B cell (primary cell): ENCODE measurements at regions not wholly inside any gene's neighbourhood (a gene's known extent, or its start where the extent isn't known, plus 50 kb on each side); places are given as distances from the start of the nearest gene placed in this dataset.

Source experiments
- ATAC-seq: fragments of 200-7000 bp; cut with Tn5 transposase; one replicate; pipeline ENCODE4 v1.10.0; 2021; ENCODE audit warnings: low read depth, mild to moderate bottlenecking, moderate number of reproducible peaks, moderate library complexity
- CTCF ChIA-PET: fragments of 350-600 bp; sonication (Branson Sonifier 250); formaldehyde crosslinking; loops from one replicate; lab custom pipeline; 2021; ENCODE audit warnings: antibody characterized with exemption, inconsistent platforms; lab: Charles Lee
- POLR2A ChIA-PET: fragments of 350-600 bp; sonication (Branson Sonifier 250); formaldehyde crosslinking; loops from one replicate; lab custom pipeline; 2021; ENCODE audit warnings: antibody characterized with exemption; lab: Charles Lee
- DNase-seq: peaks from one replicate; pipeline ENCODE4 v3.0.0; 2013
- H2AFZ ChIP-seq: 2 replicates; pipeline ENCODE4 v1.6.1; 2012; ENCODE audit warnings: mild to moderate bottlenecking, low read depth, low read length; ENCODE audit not compliant: insufficient read depth, poor library complexity, severe bottlenecking
- H3K27ac ChIP-seq, 2 donors: 1 replicate in 1 of 2; 2 replicates in 1 of 2; pipeline ENCODE4 v1.5.1; 2012 to 2013; ENCODE audit warnings: low read length in 2 of 2, mild to moderate bottlenecking in 2 of 2, moderate library complexity in 1 of 2
- H3K27me3 ChIP-seq, 4 experiments: fragments of 200-600 bp in 1 of 4; sonication (generic) in 1 of 4; replicated peaks in 1 of 4; 1 replicate in 2 of 4; 2 replicates in 2 of 4; pipeline versions ENCODE4 v1.6.1 to v1.7.0; 2013 to 2016; ENCODE audit warnings: low read length in 3 of 4, mild to moderate bottlenecking in 2 of 4, mixed read lengths in 1 of 4, moderate library complexity in 1 of 4; ENCODE audit not compliant: insufficient read depth in 4 of 4, control insufficient read depth in 3 of 4; ENCODE audit errors: control extremely low read depth in 1 of 4
- H3K36me3 ChIP-seq, 2 experiments: replicated peaks in 1 of 2; 1 replicate in 1 of 2; 2 replicates in 1 of 2; pipeline versions ENCODE4 v1.6.1 to v1.7.1; 2013; ENCODE audit warnings: low read length in 1 of 2; ENCODE audit not compliant: insufficient read depth in 2 of 2, control insufficient read depth in 1 of 2; ENCODE audit errors: control extremely low read depth in 1 of 2, extremely low read depth in 1 of 2
- H3K4me1 ChIP-seq, 2 donors: fragments of 200-600 bp in 1 of 2; sonication (generic) in 1 of 2; 1 replicate in 1 of 2; 2 replicates in 1 of 2; pipeline versions ENCODE4 v1.5.1 to v1.6.1; 2013 to 2017; ENCODE audit warnings: low read length in 2 of 2; ENCODE audit not compliant: control insufficient read depth in 2 of 2, insufficient read depth in 2 of 2
- H3K4me2 ChIP-seq: replicated peaks from 2 replicates; pipeline ENCODE3; 2012; ENCODE audit warnings: mild to moderate bottlenecking, low read depth, low read length; ENCODE audit not compliant: poor library complexity, severe bottlenecking
- H3K4me3 ChIP-seq, 5 experiments: fragments of 200-600 bp in 1 of 5; sonication (generic) in 1 of 5; 1 replicate in 3 of 5; 2 replicates in 2 of 5; pipeline versions ENCODE4 v1.5.1 to v1.7.0; 2011 to 2016; ENCODE audit warnings: low read length in 4 of 5, mild to moderate bottlenecking in 4 of 5, low read depth in 2 of 5, control low read depth in 1 of 5, moderate library complexity in 1 of 5; ENCODE audit not compliant: insufficient read depth in 1 of 5; ENCODE audit errors: control extremely low read depth in 1 of 5, extremely low read depth in 1 of 5
- H3K79me2 ChIP-seq: fragments of 200-600 bp; sonication (generic); one replicate; pipeline ENCODE4 v1.6.0; 2016; ENCODE audit warnings: low read length; ENCODE audit not compliant: control insufficient read depth, insufficient read depth
- H3K9ac ChIP-seq: fragments of 200-600 bp; sonication (generic); 2 replicates; pipeline ENCODE4 v1.6.1; 2017; ENCODE audit warnings: mild to moderate bottlenecking, low read length, moderate library complexity
- H3K9me3 ChIP-seq, 3 donors: one replicate each; pipeline versions ENCODE4 v1.6.1 to v1.7.1; 2013; ENCODE audit warnings: low read length in 2 of 3; ENCODE audit not compliant: control insufficient read depth in 2 of 3, insufficient read depth in 1 of 3; ENCODE audit errors: control extremely low read depth in 1 of 3
- H4K20me1 ChIP-seq: 2 replicates; pipeline ENCODE4 v1.6.0; 2012; ENCODE audit warnings: mild to moderate bottlenecking, low read length; ENCODE audit not compliant: insufficient read depth, control insufficient read depth, poor library complexity, severe bottlenecking
- H3K27ac Mint-ChIP-seq: one replicate; pipeline ENCODE4 v1.8.0; 2021; ENCODE audit warnings: mixed read lengths
- H3K27me3 Mint-ChIP-seq: one replicate; pipeline ENCODE4 v1.8.0; 2021; ENCODE audit warnings: mixed read lengths
- H3K4me1 Mint-ChIP-seq: one replicate; pipeline ENCODE4 v1.8.0; 2021; ENCODE audit warnings: mixed read lengths
- H3K4me3 Mint-ChIP-seq: one replicate; pipeline ENCODE4 v1.8.0; 2021; ENCODE audit warnings: mixed read lengths
- H3K9me3 Mint-ChIP-seq: one replicate; pipeline ENCODE4 v1.8.0; 2022; ENCODE audit warnings: mixed read lengths; ENCODE audit not compliant: insufficient read depth
- EZH2 ChIP-seq: IDR thresholded peaks from 2 replicates; pipeline ENCODE4 v1.6.1; 2012; ENCODE audit warnings: borderline replicate concordance, low read depth, mild to moderate bottlenecking, moderate library complexity, low read length; ENCODE audit not compliant: insufficient read depth, poor library complexity, severe bottlenecking
- WGBS: methylation state at CpG from one replicate; pipeline ENCODE4 v1.1.5; 2013; ENCODE audit warnings: missing lambda C conversion rate; ENCODE audit not compliant: insufficient coverage; 5-methylcytosine and 5-hydroxymethylcytosine counted together
- intact Hi-C: fragments of 100-400 bp; cut with micrococcal nuclease; formaldehyde crosslinking; loops from one replicate; pipeline ENCODE4 v1.10.0; 2022
- TF ChIP-seq, protein P1 (sequence below): fragments of 200-600 bp; IDR thresholded peaks from one replicate; pipeline ENCODE4 v1.8.0; 2022; ENCODE audit warnings: antibody characterized with exemption, mild to moderate bottlenecking

DNA sequence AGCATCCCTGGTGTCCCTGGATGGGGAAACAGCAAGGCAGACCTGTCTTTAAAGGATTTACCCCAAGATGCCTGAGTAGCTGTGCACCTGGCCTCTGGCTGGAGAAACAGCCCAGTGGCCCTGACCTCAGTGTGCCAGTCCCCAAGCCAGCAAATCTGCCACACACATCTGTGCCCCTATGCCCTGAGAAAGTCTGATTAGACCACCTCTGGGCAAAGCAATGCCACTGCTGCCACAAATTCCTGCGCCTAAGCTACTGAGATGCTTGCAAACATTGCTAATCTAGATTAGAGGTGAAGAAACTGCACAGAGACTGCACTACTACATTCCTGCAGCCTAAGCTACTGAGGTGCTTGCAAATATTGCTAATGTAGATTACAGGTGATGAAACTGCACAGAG, 269.6 kb downstream of the CEMIP2 start:
- H3K4me1 Mint-ChIP-seq, result no peaks in the 10 kb centered on the region
- intact Hi-C loops, result no loop called here
- no peak overlapping the region for H3K4me2 ChIP-seq
- POLR2A ChIA-PET, result no interaction called here
- DNase-seq (no peak), ATAC-seq (no peak)
- no peak overlapping the region for H3K9ac ChIP-seq
- no peak overlapping the region for H2AFZ ChIP-seq
- WGBS, result 100% methylated on average over 1 of the region's 1 CpG
- no peak overlapping the region for H3K4me3 ChIP-seq
- CTCF ChIA-PET, result no interaction called here
- no peak overlapping the region for H3K27ac ChIP-seq
- no peaks in the 10 kb centered on the region for H3K79me2 ChIP-seq
- no peaks in the 10 kb centered on the region for H3K4me1 ChIP-seq
- H3K27me3 Mint-ChIP-seq, result peaks cover 3% of the 10 kb centered on the region
- H3K4me3 Mint-ChIP-seq, result no peak overlapping the region
- no peak overlapping the region for H3K27ac Mint-ChIP-seq
- no peaks in the 10 kb centered on the region for H3K27me3 ChIP-seq
- H3K9me3 Mint-ChIP-seq, result peaks cover 10% of the 10 kb centered on the region
- H3K36me3 ChIP-seq, result no peaks in the 10 kb centered on the region
- TF ChIP-seq, protein P1, sequence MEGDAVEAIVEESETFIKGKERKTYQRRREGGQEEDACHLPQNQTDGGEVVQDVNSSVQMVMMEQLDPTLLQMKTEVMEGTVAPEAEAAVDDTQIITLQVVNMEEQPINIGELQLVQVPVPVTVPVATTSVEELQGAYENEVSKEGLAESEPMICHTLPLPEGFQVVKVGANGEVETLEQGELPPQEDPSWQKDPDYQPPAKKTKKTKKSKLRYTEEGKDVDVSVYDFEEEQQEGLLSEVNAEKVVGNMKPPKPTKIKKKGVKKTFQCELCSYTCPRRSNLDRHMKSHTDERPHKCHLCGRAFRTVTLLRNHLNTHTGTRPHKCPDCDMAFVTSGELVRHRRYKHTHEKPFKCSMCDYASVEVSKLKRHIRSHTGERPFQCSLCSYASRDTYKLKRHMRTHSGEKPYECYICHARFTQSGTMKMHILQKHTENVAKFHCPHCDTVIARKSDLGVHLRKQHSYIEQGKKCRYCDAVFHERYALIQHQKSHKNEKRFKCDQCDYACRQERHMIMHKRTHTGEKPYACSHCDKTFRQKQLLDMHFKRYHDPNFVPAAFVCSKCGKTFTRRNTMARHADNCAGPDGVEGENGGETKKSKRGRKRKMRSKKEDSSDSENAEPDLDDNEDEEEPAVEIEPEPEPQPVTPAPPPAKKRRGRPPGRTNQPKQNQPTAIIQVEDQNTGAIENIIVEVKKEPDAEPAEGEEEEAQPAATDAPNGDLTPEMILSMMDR, result no peak
- no peak for TF ChIP-seq EZH2
- H3K9me3 ChIP-seq, result peaks cover 0 to 21% (median 5%) of the 10 kb centered on the region in 3 donors
- H4K20me1 ChIP-seq, result no peaks in the 10 kb centered on the region

DNA sequence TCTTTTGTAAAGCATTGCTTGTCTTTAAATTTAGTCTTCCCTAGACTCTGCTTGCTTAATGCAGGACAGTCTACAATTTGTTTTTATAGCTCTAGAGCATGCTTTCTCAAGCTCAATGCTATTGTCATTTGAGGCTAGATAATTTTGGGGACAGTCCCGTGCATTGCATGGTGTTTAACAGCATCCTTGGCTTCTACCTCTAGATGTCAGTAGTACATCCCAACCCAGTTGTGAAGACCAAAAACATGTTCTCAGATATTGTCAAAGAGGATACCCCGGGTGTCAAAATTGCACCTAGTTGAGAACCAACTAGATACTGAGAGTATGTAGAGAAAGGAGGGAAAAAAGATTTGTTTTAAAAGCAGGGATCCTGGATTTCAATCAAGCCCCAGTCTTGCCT, 277.5 kb downstream of the CEMIP2 start:
- peak; percentile 8 for DNase-seq
- H3K36me3 ChIP-seq, result no peaks in the 10 kb centered on the region
- no peak overlapping the region for H3K9ac ChIP-seq
- Mint-ChIP-seq H3K27ac (no peak overlapping the region), H3K27me3 (peaks cover 27% of the 10 kb centered on the region), H3K4me1 (no peaks in the 10 kb centered on the region), H3K4me3 (no peak overlapping the region), H3K9me3 (peaks cover 1% of the 10 kb centered on the region)
- H4K20me1 ChIP-seq, result no peaks in the 10 kb centered on the region
- ATAC-seq, result no peak
- H2AFZ ChIP-seq, result no peak overlapping the region
- WGBS, result 71% methylated on average over 1 of the region's 2 CpGs
- H3K4me2 ChIP-seq, result no peak overlapping the region
- no peak overlapping the region for H3K4me3 ChIP-seq
- CTCF ChIA-PET, result no interaction called here
- no peak overlapping the region for H3K27ac ChIP-seq
- H3K9me3 ChIP-seq, result no peaks in the 10 kb centered on the region
- TF ChIP-seq EZH2, result no peak
- no peaks in the 10 kb centered on the region for H3K79me2 ChIP-seq
- intact Hi-C loops, result no loop called here
- POLR2A ChIA-PET, result no interaction called here
- no peaks in the 10 kb centered on the region for H3K4me1 ChIP-seq
- H3K27me3 ChIP-seq, result peaks cover 0 to 21% (median 8%) of the 10 kb centered on the region in 4 experiments
